ENCODE measurements at regions not wholly inside any gene's neighbourhood (a gene's known extent, or its start where the extent isn't known, plus 50 kb on each side); places are given as distances from the start of the nearest gene placed in this dataset.

GRCh38 chr7:85730012-85730411 is 543.2 kb upstream of the SEMA3D start:
- H3K4me1 Mint-ChIP-seq: peaks cover 8% of the 10 kb centered on the region
- TF ChIP-seq, protein P1, sequence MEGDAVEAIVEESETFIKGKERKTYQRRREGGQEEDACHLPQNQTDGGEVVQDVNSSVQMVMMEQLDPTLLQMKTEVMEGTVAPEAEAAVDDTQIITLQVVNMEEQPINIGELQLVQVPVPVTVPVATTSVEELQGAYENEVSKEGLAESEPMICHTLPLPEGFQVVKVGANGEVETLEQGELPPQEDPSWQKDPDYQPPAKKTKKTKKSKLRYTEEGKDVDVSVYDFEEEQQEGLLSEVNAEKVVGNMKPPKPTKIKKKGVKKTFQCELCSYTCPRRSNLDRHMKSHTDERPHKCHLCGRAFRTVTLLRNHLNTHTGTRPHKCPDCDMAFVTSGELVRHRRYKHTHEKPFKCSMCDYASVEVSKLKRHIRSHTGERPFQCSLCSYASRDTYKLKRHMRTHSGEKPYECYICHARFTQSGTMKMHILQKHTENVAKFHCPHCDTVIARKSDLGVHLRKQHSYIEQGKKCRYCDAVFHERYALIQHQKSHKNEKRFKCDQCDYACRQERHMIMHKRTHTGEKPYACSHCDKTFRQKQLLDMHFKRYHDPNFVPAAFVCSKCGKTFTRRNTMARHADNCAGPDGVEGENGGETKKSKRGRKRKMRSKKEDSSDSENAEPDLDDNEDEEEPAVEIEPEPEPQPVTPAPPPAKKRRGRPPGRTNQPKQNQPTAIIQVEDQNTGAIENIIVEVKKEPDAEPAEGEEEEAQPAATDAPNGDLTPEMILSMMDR (IDR thresholded peaks at IDR 0.05; ENCODE audit: unreplicated experiment): no peak
- peaks cover 27% of the 10 kb centered on the region for H3K9me3 Mint-ChIP-seq

GRCh38 chr7:85725026-85725425 is 538.2 kb upstream of the SEMA3D start:
- Mint-ChIP-seq H3K27me3 (ENCODE audit: low read depth) (no peaks in the 10 kb centered on the region), H3K9me3 (peaks cover 8% of the 10 kb centered on the region), H3K27ac (no peak overlapping the region), H3K36me3 (no peaks in the 10 kb centered on the region), H3K4me1 (peaks cover 3% of the 10 kb centered on the region), H3K4me3 (no peak overlapping the region)
- TF ChIP-seq, protein P1 (IDR thresholded peaks at IDR 0.05; ENCODE audit: unreplicated experiment): no peak
- no peak for DNase-seq (ENCODE audit: low spot score in 2 of 2, unreplicated experiment in 2 of 2)

More at GRCh38 chr7:85730012-85730411, 543.2 kb upstream of the SEMA3D start:
- Mint-ChIP-seq H3K27ac (no peak overlapping the region), H3K36me3 (peaks cover 6% of the 10 kb centered on the region), H3K4me3 (no peak overlapping the region), H3K27me3 (ENCODE audit: low read depth) (no peaks in the 10 kb centered on the region)
- no peak for DNase-seq (ENCODE audit: low spot score in 2 of 2, unreplicated experiment in 2 of 2)

- TF ChIP-seq, protein P1 (IDR thresholded peaks at IDR 0.05; ENCODE audit: unreplicated experiment): no peak
- no peaks in the 10 kb centered on the region for H3K27me3 Mint-ChIP-seq (ENCODE audit: low read depth)
- H3K4me1 Mint-ChIP-seq: peaks cover 3% of the 10 kb centered on the region
- no peak overlapping the region for H3K27ac Mint-ChIP-seq
- H3K9me3 Mint-ChIP-seq: peaks cover 3% of the 10 kb centered on the region
- H3K36me3 Mint-ChIP-seq: no peaks in the 10 kb centered on the region
- H3K4me3 Mint-ChIP-seq: no peak overlapping the region
- no peak for DNase-seq (ENCODE audit: low spot score in 2 of 2, unreplicated experiment in 2 of 2)
Measured at GRCh38 chr7:85719981-85720953, 533.4 kb upstream of the SEMA3D start.

- Mint-ChIP-seq H3K27ac (no peak overlapping the region), H3K4me1 (peaks cover 10% of the 10 kb centered on the region), H3K27me3 (ENCODE audit: low read depth) (no peaks in the 10 kb centered on the region), H3K4me3 (no peak overlapping the region), H3K36me3 (no peaks in the 10 kb centered on the region), H3K9me3 (peaks cover 3% of the 10 kb centered on the region)
- TF ChIP-seq, protein P1 (IDR thresholded peaks at IDR 0.05; ENCODE audit: unreplicated experiment): no peak
- DNase-seq (ENCODE audit: low spot score in 2 of 2, unreplicated experiment in 2 of 2): no peak
Measured at GRCh38 chr7:85716353-85716752, 529.5 kb upstream of the SEMA3D start.

DNA sequence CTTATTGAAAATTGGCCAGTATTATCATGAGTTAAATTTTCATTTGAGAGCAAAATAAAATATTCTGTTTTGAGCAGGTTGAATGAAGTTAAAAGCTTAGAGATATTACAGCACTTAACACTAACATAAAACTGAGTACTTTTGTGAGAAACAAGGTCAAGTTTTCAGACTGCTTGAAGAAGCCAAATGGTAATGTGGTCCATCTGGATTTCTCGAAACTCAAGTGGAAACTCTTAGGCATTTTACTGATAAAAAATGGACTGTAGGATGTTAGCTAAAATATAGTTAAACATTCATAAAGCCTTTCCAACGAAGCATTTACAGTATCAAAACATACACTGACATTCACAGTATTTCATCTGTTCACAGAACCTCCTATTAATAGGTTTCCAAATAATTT is 528.1 kb upstream of the SEMA3D start:
- DNase-seq (ENCODE audit: low spot score in 2 of 2, unreplicated experiment in 2 of 2): no peak
- TF ChIP-seq, protein P1 (IDR thresholded peaks at IDR 0.05; ENCODE audit: unreplicated experiment): no peak
- Mint-ChIP-seq H3K27me3 (ENCODE audit: low read depth) (no peaks in the 10 kb centered on the region), H3K4me1 (peaks cover 10% of the 10 kb centered on the region), H3K4me3 (no peak overlapping the region), H3K27ac (no peak overlapping the region), H3K9me3 (peaks cover 3% of the 10 kb centered on the region), H3K36me3 (no peaks in the 10 kb centered on the region)
